ENCODE measurements at regions not wholly inside any gene's neighbourhood (a gene's known extent, or its start where the extent isn't known, plus 50 kb on each side); places are given as distances from the start of the nearest gene placed in this dataset.

- Histone ChIP-seq H3K9me3 (ENCODE audit: control insufficient read depth in 4 of 4, low read length in 3 of 4) (no peaks in the 10 kb centered on the region), H3K4me3 (ENCODE audit: low read depth in 1 of 3, low read length in 3 of 3) (no peak overlapping the region), H3K27me3 (ENCODE audit: control insufficient read depth in 4 of 4, insufficient read depth in 4 of 4, low read length in 3 of 4) (no peaks in the 10 kb centered on the region), H3K27ac (ENCODE audit: low read depth in 1 of 2, low read length in 2 of 2) (no peak overlapping the region), H3K9ac (ENCODE audit: low read depth in 1 of 2, low read length in 2 of 2) (no peak overlapping the region), H3K4me1 (ENCODE audit: control insufficient read depth in 4 of 4, insufficient read depth in 4 of 4, low read length in 3 of 4) (no peaks in the 10 kb centered on the region), H3K36me3 (ENCODE audit: control insufficient read depth in 4 of 4, insufficient read depth in 3 of 4, low read depth in 1 of 4, low read length in 3 of 4) (no peaks in the 10 kb centered on the region)
- no peak for TF ChIP-seq GABPA (IDR thresholded peaks at IDR 0.05 in 1 of 2, conservative IDR thresholded peaks at IDR 0.05 in 1 of 2)
- TF ChIP-seq REST (IDR thresholded peaks at IDR 0.05), result no peak
- no peak for TF ChIP-seq FOXA2 (IDR thresholded peaks at IDR 0.05)
- TF ChIP-seq EGR1 (IDR thresholded peaks at IDR 0.05; ENCODE audit: low read depth in 2 of 2), result no peak
- TF ChIP-seq TAF1 (conservative IDR thresholded peaks at IDR 0.05), result no peak
- TF ChIP-seq RAD21 (IDR thresholded peaks at IDR 0.05), result no peak
- TF ChIP-seq FOXA1 (IDR thresholded peaks at IDR 0.05), result no peak
- TF ChIP-seq RXRA (IDR thresholded peaks at IDR 0.05), result no peak
- no peak for TF ChIP-seq SP1 (IDR thresholded peaks at IDR 0.05)
- no peak for TF ChIP-seq NR2F2 (IDR thresholded peaks at IDR 0.05)
- no peak for TF ChIP-seq CTCF (IDR thresholded peaks at IDR 0.05; ENCODE audit: low read depth, low read length, missing input control)
- no peak for TF ChIP-seq HNF4G (IDR thresholded peaks at IDR 0.05)
- TF ChIP-seq HNF4A (conservative IDR thresholded peaks at IDR 0.05), result no peak
- no peak for TF ChIP-seq MAX (IDR thresholded peaks at IDR 0.05)
- TF ChIP-seq JUND (IDR thresholded peaks at IDR 0.05), result no peak
- TF ChIP-seq ATF3 (IDR thresholded peaks at IDR 0.05), result no peak
- TF ChIP-seq YY1 (IDR thresholded peaks at IDR 0.05), result no peak
- TF ChIP-seq ZBTB33 (IDR thresholded peaks at IDR 0.05), result no peak
- no peak for DNase-seq (ENCODE audit: low spot score)
Measured at GRCh38 chr12:114986178-114986714, 302.3 kb upstream of the TBX3 start.

All from liver (tissue), 7 donors.